Neural progenitor cell (in vitro differentiated cells): ENCODE measurements at regions not wholly inside any gene's neighbourhood (a gene's known extent, or its start where the extent isn't known, plus 50 kb on each side); places are given as distances from the start of the nearest gene placed in this dataset.

Experiments
- DNase-seq: peaks from one replicate; pipeline ENCODE4 v3.0.0-alpha.2; 2016; ENCODE audit warnings: low spot score
- H2AFZ ChIP-seq: fragments of 200-600 bp; sonication (generic); replicated peaks from 2 replicates; pipeline ENCODE4 v1.6.1; 2016; ENCODE audit warnings: antibody characterized with exemption
- H3F3A ChIP-seq: fragments of 200-600 bp; sonication (generic); 2 replicates; pipeline ENCODE4 v1.6.1; 2016; ENCODE audit warnings: antibody characterized with exemption, low read depth
- H3K27ac ChIP-seq: fragments of 200-600 bp; sonication (generic); 2 replicates; pipeline ENCODE4 v1.5.1; 2016; ENCODE audit warnings: mild to moderate bottlenecking
- H3K27me3 ChIP-seq: fragments of 200-600 bp; sonication (generic); 2 replicates; pipeline ENCODE4 v1.6.1; 2016; ENCODE audit warnings: mild to moderate bottlenecking, moderate library complexity
- H3K36me3 ChIP-seq: fragments of 200-600 bp; sonication (generic); 2 replicates; pipeline ENCODE4 v1.5.1; 2016
- H3K4me1 ChIP-seq: fragments of 200-600 bp; sonication (generic); 2 replicates; pipeline ENCODE4 v1.6.1; 2016; ENCODE audit warnings: mixed run types
- H3K4me2 ChIP-seq: fragments of 200-600 bp; sonication (generic); 2 replicates; pipeline ENCODE4 v1.6.1; 2016
- H3K4me3 ChIP-seq: fragments of 200-600 bp; sonication (generic); 2 replicates; pipeline ENCODE4 v1.5.1; 2016
- H3K79me2 ChIP-seq: fragments of 200-600 bp; sonication (generic); 2 replicates; pipeline ENCODE4 v1.6.1; 2016; ENCODE audit warnings: low read depth
- H3K9ac ChIP-seq: fragments of 200-600 bp; sonication (generic); 2 replicates; pipeline ENCODE4 v1.6.1; 2016
- H3K9me3 ChIP-seq: fragments of 200-600 bp; sonication (generic); 2 replicates; pipeline ENCODE4 v1.5.1; 2016; ENCODE audit warnings: low read depth
- H4K20me1 ChIP-seq: fragments of 200-600 bp; sonication (generic); 2 replicates; pipeline ENCODE4 v1.6.1; 2016; ENCODE audit warnings: low read depth
- H3K27ac Mint-ChIP-seq: 3 replicates; pipeline ENCODE4 v1.8.0; 2021; ENCODE audit warnings: mixed read lengths
- H3K27me3 Mint-ChIP-seq: 2 replicates; pipeline ENCODE4 v1.8.0; 2022; ENCODE audit warnings: low read depth, mild to moderate bottlenecking, inconsistent platforms, moderate library complexity, mixed read lengths; ENCODE audit not compliant: insufficient read depth
- H3K36me3 Mint-ChIP-seq: 3 replicates; pipeline ENCODE4 v1.8.0; 2021; ENCODE audit warnings: mixed read lengths
- H3K4me1 Mint-ChIP-seq: 3 replicates; pipeline ENCODE4 v1.8.0; 2021; ENCODE audit warnings: mixed read lengths
- H3K4me3 Mint-ChIP-seq: 3 replicates; pipeline ENCODE4 v1.8.0; 2021; ENCODE audit warnings: mild to moderate bottlenecking, moderate library complexity, mixed read lengths
- H3K9me3 Mint-ChIP-seq: 3 replicates; pipeline ENCODE4 v1.8.0; 2020; ENCODE audit warnings: mixed read lengths
- EZH2 ChIP-seq: fragments of 200-600 bp; sonication (generic); IDR thresholded peaks from 2 replicates; pipeline ENCODE4 v1.6.1; 2017; ENCODE audit warnings: antibody characterized with exemption, mild to moderate bottlenecking, moderate library complexity
- EZH2phosphoT487 ChIP-seq: fragments of 200-600 bp; sonication (generic); IDR thresholded peaks from 2 replicates; pipeline ENCODE4 v1.6.1; 2017; ENCODE audit warnings: antibody characterized with exemption
- TF ChIP-seq, protein P1 (sequence below): fragments of 200-600 bp; sonication (generic); IDR thresholded peaks from 2 replicates; pipeline ENCODE4 v1.5.1; 2017; ENCODE audit warnings: antibody characterized with exemption, mild to moderate bottlenecking

DNA sequence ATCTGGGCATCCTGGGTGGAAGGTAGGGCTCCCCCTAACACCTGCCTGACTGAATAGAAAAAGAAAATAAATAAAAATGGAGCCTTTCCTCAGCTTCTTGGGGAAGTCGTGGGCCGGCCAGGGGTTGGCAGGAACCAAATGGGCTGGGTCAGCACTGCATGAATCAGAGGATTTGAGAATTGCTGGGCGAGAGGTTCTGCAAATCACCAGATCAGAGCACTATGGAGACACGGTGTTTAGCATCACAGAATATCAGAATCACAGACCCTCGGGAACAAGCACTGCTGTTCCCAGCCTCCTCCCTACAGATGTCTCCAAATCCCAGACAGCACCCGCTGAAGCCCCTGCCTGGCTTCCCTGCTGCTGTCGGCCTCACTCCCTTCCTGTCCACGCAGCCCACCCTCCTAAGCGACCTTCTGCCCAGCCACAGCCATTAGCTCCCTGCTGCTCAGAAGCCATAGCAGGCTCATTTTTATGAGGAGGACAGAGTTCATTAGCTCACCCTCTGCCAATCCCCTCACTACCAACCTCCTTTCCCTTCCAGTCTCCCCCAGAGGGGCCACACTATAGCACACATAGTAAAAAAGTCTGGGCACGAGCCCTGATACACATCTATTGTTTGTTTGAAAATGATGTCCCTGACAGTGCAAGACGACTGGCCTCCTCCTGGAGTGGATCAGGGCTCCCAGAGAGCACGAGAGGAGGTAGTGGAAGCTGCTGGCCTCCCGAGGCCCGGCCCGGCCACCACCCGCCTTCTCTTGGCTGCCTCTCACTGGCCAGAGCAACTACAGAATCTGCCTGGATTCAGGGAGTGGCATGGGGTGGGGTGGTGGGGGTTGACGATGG lies 64.6 kb upstream of the TAF1B start:
- DNase-seq = no peak
- Mint-ChIP-seq H3K9me3 (no peaks in the 10 kb centered on the region), H3K27me3 (peaks cover 5% of the 10 kb centered on the region), H3K4me1 (peaks cover 32% of the 10 kb centered on the region), H3K36me3 (peaks cover 2% of the 10 kb centered on the region), H3K27ac (peak overlapping the region; percentile 78), H3K4me3 (peak overlapping the region; percentile 18)
- Histone ChIP-seq H3K36me3 (no peaks in the 10 kb centered on the region), H3K27me3 (no peaks in the 10 kb centered on the region), H3K4me1 (no peaks in the 10 kb centered on the region), H2AFZ (no peak overlapping the region), H3K9ac (no peak overlapping the region), H3F3A (no peaks in the 10 kb centered on the region), H3K27ac (no peak overlapping the region), H4K20me1 (no peaks in the 10 kb centered on the region), H3K4me2 (no peak overlapping the region), H3K9me3 (no peaks in the 10 kb centered on the region), H3K4me3 (no peak overlapping the region), H3K79me2 (no peaks in the 10 kb centered on the region)
- TF ChIP-seq EZH2 (no peak), EZH2phosphoT487 (no peak)
- TF ChIP-seq, protein P1, sequence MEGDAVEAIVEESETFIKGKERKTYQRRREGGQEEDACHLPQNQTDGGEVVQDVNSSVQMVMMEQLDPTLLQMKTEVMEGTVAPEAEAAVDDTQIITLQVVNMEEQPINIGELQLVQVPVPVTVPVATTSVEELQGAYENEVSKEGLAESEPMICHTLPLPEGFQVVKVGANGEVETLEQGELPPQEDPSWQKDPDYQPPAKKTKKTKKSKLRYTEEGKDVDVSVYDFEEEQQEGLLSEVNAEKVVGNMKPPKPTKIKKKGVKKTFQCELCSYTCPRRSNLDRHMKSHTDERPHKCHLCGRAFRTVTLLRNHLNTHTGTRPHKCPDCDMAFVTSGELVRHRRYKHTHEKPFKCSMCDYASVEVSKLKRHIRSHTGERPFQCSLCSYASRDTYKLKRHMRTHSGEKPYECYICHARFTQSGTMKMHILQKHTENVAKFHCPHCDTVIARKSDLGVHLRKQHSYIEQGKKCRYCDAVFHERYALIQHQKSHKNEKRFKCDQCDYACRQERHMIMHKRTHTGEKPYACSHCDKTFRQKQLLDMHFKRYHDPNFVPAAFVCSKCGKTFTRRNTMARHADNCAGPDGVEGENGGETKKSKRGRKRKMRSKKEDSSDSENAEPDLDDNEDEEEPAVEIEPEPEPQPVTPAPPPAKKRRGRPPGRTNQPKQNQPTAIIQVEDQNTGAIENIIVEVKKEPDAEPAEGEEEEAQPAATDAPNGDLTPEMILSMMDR = no peak

DNA sequence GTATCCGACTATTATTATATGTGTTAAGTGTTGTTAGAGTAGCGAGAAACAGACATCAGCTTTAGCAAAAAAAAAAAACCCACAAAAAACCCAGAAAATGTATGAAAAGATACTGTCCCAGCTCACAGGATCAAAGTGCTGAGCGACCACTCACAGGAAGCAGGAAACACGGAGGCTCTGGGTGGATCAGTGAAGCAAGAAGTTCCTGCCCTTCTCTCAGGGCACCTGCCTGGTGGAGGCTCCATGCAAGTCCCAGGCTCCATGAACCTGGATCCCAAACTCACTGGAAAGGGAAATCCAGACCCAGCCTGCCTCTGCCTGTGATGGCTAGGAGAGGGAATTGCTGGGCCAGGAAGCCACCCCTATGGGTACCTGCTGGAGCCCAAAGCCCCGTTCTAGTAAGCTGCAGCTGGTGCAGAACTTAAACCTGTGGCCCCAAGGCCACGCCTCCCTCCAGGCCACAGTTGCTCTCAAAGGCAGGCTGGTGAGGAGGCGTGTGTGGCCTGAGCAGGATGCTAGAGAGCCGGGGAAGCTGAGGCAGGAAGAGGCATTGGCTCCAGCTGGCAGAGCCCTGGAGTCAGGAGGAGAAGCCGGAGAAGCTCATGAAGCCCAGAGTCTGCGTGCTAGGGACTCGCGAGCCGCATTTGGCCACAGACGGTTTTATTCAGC lies 63.5 kb upstream of the TAF1B start:
- H3K27me3 ChIP-seq = no peaks in the 10 kb centered on the region
- H2AFZ ChIP-seq = no peak overlapping the region
- H3K9me3 Mint-ChIP-seq = no peaks in the 10 kb centered on the region
- no peak overlapping the region for H3K4me3 ChIP-seq
- no peaks in the 10 kb centered on the region for H3K4me1 ChIP-seq
- H3K27me3 Mint-ChIP-seq = peaks cover 7% of the 10 kb centered on the region
- H3K4me3 Mint-ChIP-seq = no peak overlapping the region
- no peaks in the 10 kb centered on the region for H3K79me2 ChIP-seq
- H3K4me2 ChIP-seq = no peak overlapping the region
- H3K9ac ChIP-seq = no peak overlapping the region
- TF ChIP-seq EZH2phosphoT487 = no peak
- TF ChIP-seq, protein P1 = no peak
- TF ChIP-seq EZH2 = no peak
- H3K27ac ChIP-seq = no peak overlapping the region
- H3K36me3 ChIP-seq = no peaks in the 10 kb centered on the region
- no peaks in the 10 kb centered on the region for H3K9me3 ChIP-seq
- H3K36me3 Mint-ChIP-seq = peaks cover 2% of the 10 kb centered on the region
- no peaks in the 10 kb centered on the region for H4K20me1 ChIP-seq
- DNase-seq = no peak
- H3F3A ChIP-seq = no peaks in the 10 kb centered on the region
- H3K4me1 Mint-ChIP-seq = peaks cover 27% of the 10 kb centered on the region
- H3K27ac Mint-ChIP-seq = peak overlapping the region; percentile 27

GRCh38 chr2:9780368-9781130 lies 62.7 kb upstream of the TAF1B start:
- H3K9ac ChIP-seq = no peak overlapping the region
- no peak overlapping the region for H3K4me3 Mint-ChIP-seq
- no peaks in the 10 kb centered on the region for H4K20me1 ChIP-seq
- H3K27ac Mint-ChIP-seq = no peak overlapping the region
- no peaks in the 10 kb centered on the region for H3F3A ChIP-seq
- peaks cover 27% of the 10 kb centered on the region for H3K4me1 Mint-ChIP-seq
- peaks cover 2% of the 10 kb centered on the region for H3K36me3 Mint-ChIP-seq
- no peaks in the 10 kb centered on the region for H3K79me2 ChIP-seq
- peaks cover 4% of the 10 kb centered on the region for H3K27me3 Mint-ChIP-seq
- no peak overlapping the region for H3K4me3 ChIP-seq
- TF ChIP-seq EZH2phosphoT487 = no peak
- TF ChIP-seq EZH2 = no peak
- TF ChIP-seq, protein P1 = no peak
- no peak overlapping the region for H2AFZ ChIP-seq
- H3K36me3 ChIP-seq = no peaks in the 10 kb centered on the region
- H3K4me1 ChIP-seq = no peaks in the 10 kb centered on the region
- H3K27me3 ChIP-seq = no peaks in the 10 kb centered on the region
- H3K27ac ChIP-seq = no peak overlapping the region
- no peak for DNase-seq
- no peaks in the 10 kb centered on the region for H3K9me3 Mint-ChIP-seq
- no peak overlapping the region for H3K4me2 ChIP-seq
- no peaks in the 10 kb centered on the region for H3K9me3 ChIP-seq
